HepG2 (cell line): ENCODE measurements at regions not wholly inside any gene's neighbourhood (a gene's known extent, or its start where the extent isn't known, plus 50 kb on each side); places are given as distances from the start of the nearest gene placed in this dataset.

ENCODE experiments used
- ATAC-seq: fragments of 200-7000 bp; cut with Tn5 transposase; 3 replicates; pipeline ENCODE4 v1.9.1; 2020; ENCODE audit warnings: mild to moderate bottlenecking, moderate library complexity
- BruUV-seq: library from RNA; stranded (reverse); fragments of 400-500 nt; replicated peaks from 2 replicates; lab custom pipeline; 2021; lab: Mats Ljungman, UMichigan
- CTCF ChIA-PET: fragments of 300-600 bp; formaldehyde crosslinking; extraction: SDS; loops from one replicate; lab custom pipeline; 2021; ENCODE audit warnings: low total read pairs, inconsistent platforms, low intra/inter-chr PET ratio; lab: Yijun Ruan, JAX
- POLR2A ChIA-PET: fragments of 350-600 bp; sonication (Branson Sonifier 250); formaldehyde crosslinking; loops from one replicate; lab custom pipeline; 2020; ENCODE audit warnings: antibody characterized with exemption, inconsistent platforms; lab: Yijun Ruan, JAX
- DNase-seq: peaks from one replicate; pipeline ENCODE4 v3.0.0-alpha.2; 2015; ENCODE audit warnings: low spot score
- FAIRE-seq: peaks from 3 replicates; lab custom pipeline; 2011; peaks lifted over from hg19 to GRCh38; lab: Jason Lieb, UNC
- H2AFZ ChIP-seq: one replicate; pipeline ENCODE4 v1.6.1; 2011; ENCODE audit warnings: low read length, inconsistent platforms
- H3K27ac ChIP-seq: fragments of 300-600 bp; 3 replicates; pipeline ENCODE4 v1.8.0; 2011; ENCODE audit warnings: mixed run types, mild to moderate bottlenecking, mixed read lengths, low read length, inconsistent platforms; ENCODE audit not compliant: insufficient read depth; ENCODE audit errors: extremely low read length
- H3K27me3 ChIP-seq, 2 experiments: fragments of 200-600 bp in 1 of 2; 2 replicates in 1 of 2; 3 replicates in 1 of 2; pipeline versions ENCODE4 v1.6.0 to v1.8.0; 2011; ENCODE audit warnings: low read length in 2 of 2, mild to moderate bottlenecking in 2 of 2, moderate library complexity in 2 of 2, inconsistent platforms in 1 of 2; ENCODE audit not compliant: insufficient read depth in 2 of 2, control insufficient read depth in 1 of 2
- H3K36me3 ChIP-seq, 2 experiments: fragments of 200-600 bp in 1 of 2; replicated peaks in 1 of 2; 2 replicates in 1 of 2; 3 replicates in 1 of 2; pipeline versions ENCODE4 v1.5.1 to v1.8.0; 2011; ENCODE audit warnings: low read length in 2 of 2, inconsistent platforms in 1 of 2; ENCODE audit not compliant: insufficient read depth in 2 of 2, control insufficient read depth in 1 of 2
- H3K4me1 ChIP-seq: 2 replicates; pipeline ENCODE4 v1.5.1; 2012; ENCODE audit warnings: low read length, inconsistent platforms; ENCODE audit not compliant: insufficient read depth
- H3K4me2 ChIP-seq: 2 replicates; pipeline ENCODE4 v1.6.0; 2011; ENCODE audit warnings: low read depth, low read length, inconsistent platforms
- H3K4me3 ChIP-seq, 3 experiments: fragments of 200-600 bp in 1 of 3; sonication (generic), shearing (Covaris generic) in 1 of 3; replicated peaks in 1 of 3; 2 replicates each; pipeline ENCODE4 v1.5.1; 2011 to 2016; ENCODE audit warnings: low read length in 3 of 3, inconsistent platforms in 2 of 3, low read depth in 2 of 3, mild to moderate bottlenecking in 2 of 3, control low read depth in 1 of 3, mixed read lengths in 1 of 3; ENCODE audit not compliant: insufficient read depth in 1 of 3
- H3K79me2 ChIP-seq: one replicate; pipeline ENCODE4 v1.6.1; 2011; ENCODE audit warnings: low read length, inconsistent platforms; ENCODE audit not compliant: insufficient read depth
- H3K9ac ChIP-seq: 2 replicates; pipeline ENCODE4 v1.6.0; 2011; ENCODE audit warnings: mild to moderate bottlenecking, low read depth, low read length, inconsistent platforms; ENCODE audit not compliant: insufficient read depth
- H3K9me3 ChIP-seq: 2 replicates; pipeline ENCODE4 v1.5.1; 2012; ENCODE audit warnings: mild to moderate bottlenecking, low read length
- H4K20me1 ChIP-seq: 2 replicates; pipeline ENCODE4 v1.6.0; 2011; ENCODE audit warnings: inconsistent platforms, mild to moderate bottlenecking, low read length, moderate library complexity; ENCODE audit not compliant: insufficient read depth
- CEBPG ChIP-seq: IDR thresholded peaks from 2 replicates; pipeline ENCODE4 v1.6.1; 2016
- CHD2 ChIP-seq: IDR thresholded peaks from 2 replicates; pipeline ENCODE4 v1.6.1; 2011; ENCODE audit warnings: low read depth, low read length, improper control_type of control experiment
- EHMT2 ChIP-seq: fragments of 200-600 bp; sonication (generic); IDR thresholded peaks from 2 replicates; pipeline ENCODE4 v1.7.0; 2017; ENCODE audit warnings: antibody characterized with exemption, low read depth, low read length, borderline replicate concordance
- FOXC1 ChIP-seq: sonication (generic); formaldehyde crosslinking; IDR thresholded peaks from 2 replicates; pipeline ENCODE4 v1.8.0; 2022; ENCODE audit warnings: mild to moderate bottlenecking, missing genetic modification reagents, borderline replicate concordance
- HNRNPUL1 ChIP-seq: fragments of 200-400 bp; formaldehyde crosslinking; IDR thresholded peaks from 2 replicates; pipeline ENCODE4 v1.6.1; 2017; ENCODE audit warnings: low read depth, mild to moderate bottlenecking, low read length, moderate library complexity
- SALL1 ChIP-seq: sonication (generic); formaldehyde crosslinking; IDR thresholded peaks from 2 replicates; pipeline ENCODE4 v1.8.0; 2022; ENCODE audit warnings: mild to moderate bottlenecking, missing genetic modification reagents
- SSRP1 ChIP-seq: IDR thresholded peaks from 2 replicates; pipeline ENCODE4 v1.6.1; 2016; ENCODE audit warnings: control low read depth
- TCF7 ChIP-seq: sonication (generic); IDR thresholded peaks from 2 replicates; pipeline ENCODE4 v1.6.1; 2016; ENCODE audit warnings: antibody characterized with exemption, low read depth
- ZNF12 ChIP-seq: sonication (generic); formaldehyde crosslinking; IDR thresholded peaks from 2 replicates; pipeline ENCODE4 v1.5.0; 2020; ENCODE audit warnings: missing genetic modification reagents
- ZNF331 ChIP-seq: sonication (generic); formaldehyde crosslinking; IDR thresholded peaks from 2 replicates; pipeline ENCODE4 v1.4.0; 2020; ENCODE audit warnings: missing genetic modification reagents
- ZNF629 ChIP-seq: sonication (generic); formaldehyde crosslinking; conservative IDR thresholded peaks from 2 replicates; pipeline ENCODE4 v1.5.0; 2020; ENCODE audit warnings: missing genetic modification reagents
- WGBS: methylation state at CpG from one replicate; pipeline ENCODE4 v1.1.6; 2017; ENCODE audit warnings: low lambda C conversion rate; 5-methylcytosine and 5-hydroxymethylcytosine counted together
- in situ Hi-C: cut with HindIII; loops from 2 replicates; pipeline ENCODE4 v1.10.0; 2017; ENCODE audit warnings: low pct_unique_long_range_greater_than_20kb; ENCODE audit not compliant: extremely low pct_ligation_motif_present
- intact Hi-C: fragments of 100-400 bp; cut with micrococcal nuclease; formaldehyde crosslinking; loops from one replicate; pipeline ENCODE4 v1.10.0; 2022; ENCODE audit not compliant: unreplicated experiment
- TF ChIP-seq, protein P1 (sequence below): IDR thresholded peaks from 2 replicates; pipeline ENCODE4 v1.6.1; 2018; ENCODE audit warnings: missing genetic modification reagents
- TF ChIP-seq, protein P2 (sequence below): sonication (generic); formaldehyde crosslinking; IDR thresholded peaks from 2 replicates; pipeline ENCODE4 v1.4.0; 2020; ENCODE audit warnings: mild to moderate bottlenecking, missing genetic modification reagents
- TF ChIP-seq, protein P3 (sequence below): IDR thresholded peaks from 2 replicates; pipeline ENCODE4 v1.6.1; 2016
- TF ChIP-seq, protein P4 (sequence below): sonication (generic); formaldehyde crosslinking; IDR thresholded peaks from 2 replicates; pipeline ENCODE4 v1.5.1; 2020; ENCODE audit warnings: mild to moderate bottlenecking, moderate library complexity, missing genetic modification reagents
- TF ChIP-seq, protein P5 (sequence below): sonication (generic); formaldehyde crosslinking; IDR thresholded peaks from 2 replicates; pipeline ENCODE4 v1.5.0; 2020; ENCODE audit warnings: missing genetic modification reagents
- TF ChIP-seq, protein P6 (sequence below): sonication (generic); formaldehyde crosslinking; IDR thresholded peaks from 2 replicates; pipeline ENCODE4 v1.8.0; 2022; ENCODE audit warnings: mild to moderate bottlenecking, missing genetic modification reagents, borderline replicate concordance

DNA sequence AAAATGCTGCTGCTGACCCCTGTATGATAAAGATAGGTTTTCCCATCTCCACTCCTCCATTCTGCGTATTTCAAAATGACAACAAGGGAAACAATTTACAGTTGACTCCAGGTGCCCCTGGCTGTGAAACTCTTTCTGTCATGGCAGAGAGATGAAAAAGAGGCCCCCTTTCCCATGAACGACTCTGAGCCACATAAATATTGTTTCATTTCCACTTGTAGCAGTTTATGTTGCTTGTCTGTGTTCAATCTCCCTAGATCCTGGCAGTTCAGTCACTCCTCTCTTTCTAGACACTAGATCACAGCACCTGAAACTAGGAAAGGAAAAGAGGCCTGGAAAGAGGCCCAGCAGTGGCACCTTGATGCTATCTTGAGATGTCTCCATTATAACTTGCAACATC is 121.0 kb upstream of the ZNF521 start:
- BruUV-seq = no TSS peak
- in situ Hi-C loops = no loop called here
- Histone ChIP-seq H3K9ac (no peak overlapping the region), H3K4me3 (no peak overlapping the region), H3K27me3 (no peaks in the 10 kb centered on the region), H3K4me1 (no peaks in the 10 kb centered on the region), H3K4me2 (no peak overlapping the region), H3K9me3 (peaks cover 6% of the 10 kb centered on the region; the same call in 1 of the 2 replicates), H4K20me1 (no peaks in the 10 kb centered on the region), H3K79me2 (no peaks in the 10 kb centered on the region), H3K36me3 (no peaks in the 10 kb centered on the region), H3K27ac (no peak overlapping the region), H2AFZ (no peak overlapping the region)
- no peak for ATAC-seq
- WGBS = 34% methylated on average over 2 of the region's 2 CpGs
- no peak for DNase-seq
- intact Hi-C loops = no loop called here
- FAIRE-seq = no peak
- ChIA-PET POLR2A (no interaction called here), CTCF (no interaction called here)
- TF ChIP-seq CHD2 (no peak), FOXC1 (CRISPR knock-in tag) (no peak), HNRNPUL1 (no peak), TCF7 (no peak), ZNF629 (no peak), SALL1 (CRISPR knock-in tag) (no peak), ZNF12 (CRISPR knock-in tag) (no peak), ZNF331 (CRISPR knock-in tag) (no peak), CEBPG (CRISPR knock-in tag) (no peak), EHMT2 (no peak), SSRP1 (CRISPR knock-in tag) (no peak)
- TF ChIP-seq, protein P1, sequence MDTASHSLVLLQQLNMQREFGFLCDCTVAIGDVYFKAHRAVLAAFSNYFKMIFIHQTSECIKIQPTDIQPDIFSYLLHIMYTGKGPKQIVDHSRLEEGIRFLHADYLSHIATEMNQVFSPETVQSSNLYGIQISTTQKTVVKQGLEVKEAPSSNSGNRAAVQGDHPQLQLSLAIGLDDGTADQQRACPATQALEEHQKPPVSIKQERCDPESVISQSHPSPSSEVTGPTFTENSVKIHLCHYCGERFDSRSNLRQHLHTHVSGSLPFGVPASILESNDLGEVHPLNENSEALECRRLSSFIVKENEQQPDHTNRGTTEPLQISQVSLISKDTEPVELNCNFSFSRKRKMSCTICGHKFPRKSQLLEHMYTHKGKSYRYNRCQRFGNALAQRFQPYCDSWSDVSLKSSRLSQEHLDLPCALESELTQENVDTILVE (CRISPR knock-in tag) = no peak
- TF ChIP-seq, protein P2, sequence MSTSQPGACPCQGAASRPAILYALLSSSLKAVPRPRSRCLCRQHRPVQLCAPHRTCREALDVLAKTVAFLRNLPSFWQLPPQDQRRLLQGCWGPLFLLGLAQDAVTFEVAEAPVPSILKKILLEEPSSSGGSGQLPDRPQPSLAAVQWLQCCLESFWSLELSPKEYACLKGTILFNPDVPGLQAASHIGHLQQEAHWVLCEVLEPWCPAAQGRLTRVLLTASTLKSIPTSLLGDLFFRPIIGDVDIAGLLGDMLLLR = no peak
- TF ChIP-seq, protein P3, sequence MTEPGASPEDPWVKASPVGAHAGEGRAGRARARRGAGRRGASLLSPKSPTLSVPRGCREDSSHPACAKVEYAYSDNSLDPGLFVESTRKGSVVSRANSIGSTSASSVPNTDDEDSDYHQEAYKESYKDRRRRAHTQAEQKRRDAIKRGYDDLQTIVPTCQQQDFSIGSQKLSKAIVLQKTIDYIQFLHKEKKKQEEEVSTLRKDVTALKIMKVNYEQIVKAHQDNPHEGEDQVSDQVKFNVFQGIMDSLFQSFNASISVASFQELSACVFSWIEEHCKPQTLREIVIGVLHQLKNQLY (CRISPR knock-in tag) = no peak
- TF ChIP-seq, protein P4, sequence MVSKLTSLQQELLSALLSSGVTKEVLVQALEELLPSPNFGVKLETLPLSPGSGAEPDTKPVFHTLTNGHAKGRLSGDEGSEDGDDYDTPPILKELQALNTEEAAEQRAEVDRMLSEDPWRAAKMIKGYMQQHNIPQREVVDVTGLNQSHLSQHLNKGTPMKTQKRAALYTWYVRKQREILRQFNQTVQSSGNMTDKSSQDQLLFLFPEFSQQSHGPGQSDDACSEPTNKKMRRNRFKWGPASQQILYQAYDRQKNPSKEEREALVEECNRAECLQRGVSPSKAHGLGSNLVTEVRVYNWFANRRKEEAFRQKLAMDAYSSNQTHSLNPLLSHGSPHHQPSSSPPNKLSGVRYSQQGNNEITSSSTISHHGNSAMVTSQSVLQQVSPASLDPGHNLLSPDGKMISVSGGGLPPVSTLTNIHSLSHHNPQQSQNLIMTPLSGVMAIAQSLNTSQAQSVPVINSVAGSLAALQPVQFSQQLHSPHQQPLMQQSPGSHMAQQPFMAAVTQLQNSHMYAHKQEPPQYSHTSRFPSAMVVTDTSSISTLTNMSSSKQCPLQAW = no peak
- TF ChIP-seq, protein P5, sequence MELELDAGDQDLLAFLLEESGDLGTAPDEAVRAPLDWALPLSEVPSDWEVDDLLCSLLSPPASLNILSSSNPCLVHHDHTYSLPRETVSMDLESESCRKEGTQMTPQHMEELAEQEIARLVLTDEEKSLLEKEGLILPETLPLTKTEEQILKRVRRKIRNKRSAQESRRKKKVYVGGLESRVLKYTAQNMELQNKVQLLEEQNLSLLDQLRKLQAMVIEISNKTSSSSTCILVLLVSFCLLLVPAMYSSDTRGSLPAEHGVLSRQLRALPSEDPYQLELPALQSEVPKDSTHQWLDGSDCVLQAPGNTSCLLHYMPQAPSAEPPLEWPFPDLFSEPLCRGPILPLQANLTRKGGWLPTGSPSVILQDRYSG (CRISPR knock-in tag) = no peak
- TF ChIP-seq, protein P6, sequence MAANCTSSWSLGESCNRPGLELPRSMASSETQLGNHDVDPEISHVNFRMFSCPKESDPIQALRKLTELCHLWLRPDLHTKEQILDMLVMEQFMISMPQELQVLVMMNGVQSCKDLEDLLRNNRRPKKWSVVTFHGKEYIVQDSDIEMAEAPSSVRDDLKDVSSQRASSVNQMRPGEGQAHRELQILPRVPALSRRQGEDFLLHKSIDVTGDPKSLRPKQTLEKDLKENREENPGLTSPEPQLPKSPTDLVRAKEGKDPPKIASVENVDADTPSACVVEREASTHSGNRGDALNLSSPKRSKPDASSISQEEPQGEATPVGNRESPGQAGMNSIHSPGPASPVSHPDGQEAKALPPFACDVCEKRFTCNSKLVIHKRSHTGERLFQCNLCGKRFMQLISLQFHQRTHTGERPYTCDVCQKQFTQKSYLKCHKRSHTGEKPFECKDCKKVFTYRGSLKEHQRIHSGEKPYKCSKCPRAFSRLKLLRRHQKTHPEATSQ (CRISPR knock-in tag) = no peak
